ENCODE measurements at regions not wholly inside any gene's neighbourhood (a gene's known extent, or its start where the extent isn't known, plus 50 kb on each side); places are given as distances from the start of the nearest gene placed in this dataset.
"Not testable (repeated sequence)": the region's sequence is repeated elsewhere in the genome, so short reads cannot be mapped to it uniquely, and the experiment has no call there.

DNA sequence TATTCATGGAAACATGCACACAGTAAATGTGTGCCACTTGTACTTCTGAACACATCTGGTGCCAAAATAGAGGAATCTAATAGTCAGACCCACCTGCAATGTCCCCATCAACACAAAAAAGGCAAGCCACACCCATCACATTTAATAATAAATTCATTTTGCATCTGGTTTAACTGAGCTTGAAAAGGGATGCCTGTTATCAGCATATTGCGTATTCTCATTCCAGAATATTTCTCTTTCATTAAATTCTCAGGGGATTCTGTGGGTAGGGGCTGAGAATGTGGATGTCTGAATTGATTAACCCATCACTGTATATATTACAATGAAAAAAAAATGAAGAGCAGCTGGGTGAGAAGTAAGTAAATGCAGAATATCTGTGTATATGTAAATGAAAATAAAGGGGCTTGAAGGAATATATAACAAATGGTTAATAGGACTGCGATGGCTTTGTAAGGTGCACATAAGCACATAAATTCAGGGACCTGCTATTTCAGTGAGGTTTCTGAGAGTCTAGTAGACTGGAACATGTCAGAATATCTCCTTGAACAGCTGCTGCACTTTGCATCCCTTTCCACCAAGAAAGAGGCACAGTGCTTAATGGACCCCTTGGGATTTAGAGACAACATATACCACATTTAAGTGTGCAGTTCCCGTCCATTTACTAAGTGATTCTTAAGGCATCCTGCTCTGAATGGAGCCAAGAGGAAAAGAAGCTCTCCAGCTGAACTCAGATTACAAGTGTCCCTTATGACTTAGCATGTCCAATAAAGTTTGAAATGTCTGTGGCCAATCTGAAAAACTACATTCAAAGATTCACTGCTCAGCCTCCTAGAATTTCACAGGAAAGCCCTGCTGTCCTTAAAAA is 104.1 kb upstream of the NIPBL start:
- Histone ChIP-seq H3K9me3 (peaks cover 0 to 3% (median 0%) of the 10 kb centered on the region in 3 donors), H3K27ac (no peak overlapping the region), H3K4me1 (no peaks in the 10 kb centered on the region), H3K4me3 (no peak overlapping the region), H3K27me3 (no peaks in the 10 kb centered on the region), H3K36me3 (no peaks in the 10 kb centered on the region)
- TF ChIP-seq, protein P1, sequence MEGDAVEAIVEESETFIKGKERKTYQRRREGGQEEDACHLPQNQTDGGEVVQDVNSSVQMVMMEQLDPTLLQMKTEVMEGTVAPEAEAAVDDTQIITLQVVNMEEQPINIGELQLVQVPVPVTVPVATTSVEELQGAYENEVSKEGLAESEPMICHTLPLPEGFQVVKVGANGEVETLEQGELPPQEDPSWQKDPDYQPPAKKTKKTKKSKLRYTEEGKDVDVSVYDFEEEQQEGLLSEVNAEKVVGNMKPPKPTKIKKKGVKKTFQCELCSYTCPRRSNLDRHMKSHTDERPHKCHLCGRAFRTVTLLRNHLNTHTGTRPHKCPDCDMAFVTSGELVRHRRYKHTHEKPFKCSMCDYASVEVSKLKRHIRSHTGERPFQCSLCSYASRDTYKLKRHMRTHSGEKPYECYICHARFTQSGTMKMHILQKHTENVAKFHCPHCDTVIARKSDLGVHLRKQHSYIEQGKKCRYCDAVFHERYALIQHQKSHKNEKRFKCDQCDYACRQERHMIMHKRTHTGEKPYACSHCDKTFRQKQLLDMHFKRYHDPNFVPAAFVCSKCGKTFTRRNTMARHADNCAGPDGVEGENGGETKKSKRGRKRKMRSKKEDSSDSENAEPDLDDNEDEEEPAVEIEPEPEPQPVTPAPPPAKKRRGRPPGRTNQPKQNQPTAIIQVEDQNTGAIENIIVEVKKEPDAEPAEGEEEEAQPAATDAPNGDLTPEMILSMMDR (IDR thresholded peaks at IDR 0.05), result no peak
- no peak for DNase-seq
- intact Hi-C loops (cut with DNase I; ENCODE audit: low total_unique reads), result no loop called here

DNA sequence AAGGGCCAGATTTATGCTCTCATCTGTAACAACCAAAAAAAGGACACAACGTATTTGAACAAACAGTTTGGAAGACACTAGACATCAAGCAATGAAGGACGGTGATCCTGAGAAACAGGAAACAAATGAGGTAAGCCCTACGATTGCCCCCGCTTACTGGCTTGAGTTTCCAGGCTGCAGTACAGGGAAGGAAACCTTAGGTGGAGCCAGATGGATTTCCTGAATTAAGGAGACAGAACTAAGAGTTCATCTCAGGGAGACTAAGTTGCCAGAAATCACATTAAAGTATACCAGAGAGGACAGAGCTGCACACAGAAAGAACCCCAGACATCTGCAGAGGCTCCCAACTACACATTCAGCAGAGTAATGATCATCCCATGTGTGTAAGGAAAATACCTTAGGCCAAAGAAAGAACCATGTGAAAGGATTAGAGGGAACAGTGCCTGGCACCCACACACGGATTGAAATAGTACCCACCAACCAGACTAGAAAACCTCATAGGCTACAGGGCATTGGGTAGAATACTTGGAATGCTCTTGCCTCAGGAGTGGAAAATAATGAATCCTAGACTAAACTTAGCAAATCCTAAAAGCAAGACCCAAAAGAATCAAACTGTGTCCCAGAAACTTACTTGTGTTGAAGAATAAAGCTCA is 99.3 kb upstream of the NIPBL start:
- TF ChIP-seq, protein P1 (IDR thresholded peaks at IDR 0.05), result no peak
- intact Hi-C loops (cut with DNase I; ENCODE audit: low total_unique reads), result no loop called here
- H3K9me3 ChIP-seq, result no peaks in the 10 kb centered on the region
- no peak overlapping the region for H3K4me3 ChIP-seq
- no peaks in the 10 kb centered on the region for H3K36me3 ChIP-seq
- H3K4me1 ChIP-seq, result no peaks in the 10 kb centered on the region
- H3K27me3 ChIP-seq, result no peaks in the 10 kb centered on the region
- no peak overlapping the region for H3K27ac ChIP-seq
- peak in 1 of 2 donors; percentile 25 for DNase-seq

DNA sequence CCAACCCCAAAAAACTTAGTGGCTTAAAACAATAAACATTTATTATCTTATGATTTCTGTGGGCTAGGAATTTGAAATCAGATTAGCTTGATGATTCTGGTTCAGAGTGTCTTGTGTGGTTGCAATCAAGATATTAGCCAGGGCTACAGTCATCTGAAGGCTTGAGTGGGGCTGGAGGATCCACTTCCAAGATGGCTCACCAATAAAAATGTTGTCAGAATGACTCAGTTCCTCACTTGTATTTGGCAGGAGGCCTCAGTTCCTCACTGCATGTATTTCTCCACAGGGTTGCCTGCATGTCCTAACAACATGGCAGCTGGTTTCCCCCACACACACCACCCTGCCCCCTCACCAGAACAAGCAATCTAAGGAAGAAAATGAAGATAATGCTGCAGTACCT is 98.2 kb upstream of the NIPBL start:
- intact Hi-C loops (cut with DNase I; ENCODE audit: low total_unique reads), result no loop called here
- Histone ChIP-seq H3K36me3 (no peaks in the 10 kb centered on the region), H3K9me3 (no peaks in the 10 kb centered on the region), H3K4me3 (no peak overlapping the region), H3K27ac (no peak overlapping the region), H3K27me3 (no peaks in the 10 kb centered on the region), H3K4me1 (no peaks in the 10 kb centered on the region)
- DNase-seq, result no peak
- TF ChIP-seq, protein P1 (IDR thresholded peaks at IDR 0.05), result no peak

DNA sequence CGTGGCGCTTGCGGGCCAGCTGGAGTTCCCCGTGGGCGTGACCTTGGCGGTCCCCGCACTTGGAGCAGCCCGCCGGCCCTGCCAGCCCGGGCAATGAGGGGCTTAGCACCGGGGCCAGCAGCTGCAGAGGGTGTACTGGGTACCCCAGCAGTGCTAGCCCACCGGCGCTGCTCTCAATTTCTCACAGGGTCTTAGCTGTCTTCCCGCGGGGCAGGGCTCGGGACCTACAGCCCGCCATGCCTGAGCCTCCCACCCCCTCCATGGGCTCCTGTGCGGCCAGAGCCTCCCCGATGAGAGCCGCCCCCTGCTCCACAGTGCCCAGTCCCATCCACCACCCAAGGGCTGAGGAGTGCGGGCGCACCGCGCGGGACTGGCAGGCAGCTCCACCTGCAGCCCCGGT is 94.0 kb upstream of the NIPBL start:
- DNase-seq; H3K36me3 ChIP-seq; intact Hi-C loops (cut with DNase I; ENCODE audit: low total_unique reads): not testable (repeated sequence)

DNA sequence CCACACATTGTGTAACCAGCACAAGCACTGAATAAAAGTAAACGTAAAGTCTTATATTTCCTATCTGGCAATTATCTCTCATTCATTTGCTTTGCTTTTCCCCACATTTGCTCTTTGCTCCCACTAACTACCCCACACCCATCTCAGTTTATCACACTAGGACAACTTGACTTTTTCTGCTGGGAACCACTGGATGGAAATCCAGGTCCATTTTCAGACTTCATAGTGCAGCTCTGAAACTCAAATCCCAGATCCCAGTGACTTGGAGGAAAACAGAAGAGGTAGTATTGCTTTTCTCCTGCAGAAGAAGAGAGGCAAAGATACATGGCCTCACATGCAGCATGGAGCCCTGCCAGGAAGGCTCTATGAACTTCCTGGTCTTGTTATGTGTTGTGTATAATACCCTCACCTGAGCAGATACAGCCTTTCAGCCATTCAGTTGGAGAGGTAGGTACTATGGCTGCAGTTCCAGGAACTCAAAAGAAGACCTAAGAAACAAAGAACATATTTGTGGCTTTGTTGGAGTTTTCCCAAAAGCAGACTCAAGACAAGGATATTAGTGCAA is 90.0 kb upstream of the NIPBL start:
- no peaks in the 10 kb centered on the region for H3K36me3 ChIP-seq
- H3K27ac ChIP-seq, result no peak overlapping the region
- no peak for DNase-seq
- H3K27me3 ChIP-seq, result no peaks in the 10 kb centered on the region
- TF ChIP-seq, protein P1 (IDR thresholded peaks at IDR 0.05), result no peak
- no peak overlapping the region for H3K4me3 ChIP-seq
- H3K4me1 ChIP-seq, result no peaks in the 10 kb centered on the region
- H3K9me3 ChIP-seq, result no peaks in the 10 kb centered on the region
- intact Hi-C loops (cut with DNase I; ENCODE audit: low total_unique reads), result no loop called here

More for the DNA sequence above, 94.0 kb upstream of the NIPBL start:
- not testable (repeated sequence) for H3K9me3 ChIP-seq, H3K27ac ChIP-seq, H3K4me1 ChIP-seq, H3K4me3 ChIP-seq, H3K27me3 ChIP-seq

Measured in tibial artery (tissue), 4 donors.